OCI-LY7 (cell line): ENCODE measurements at regions not wholly inside any gene's neighbourhood (a gene's known extent, or its start where the extent isn't known, plus 50 kb on each side); places are given as distances from the start of the nearest gene placed in this dataset.

Source experiments
- EZH2phosphoT487 ChIP-seq: fragments of 200-600 bp; sonication (generic); IDR thresholded peaks from 2 replicates; pipeline ENCODE4 v1.6.1; 2018; ENCODE audit warnings: low read depth, borderline replicate concordance, mild to moderate bottlenecking, mixed run types, antibody characterized with exemption, low read length, moderate library complexity, mixed read lengths
- TF ChIP-seq, protein P1 (sequence below): fragments of 200-600 bp; sonication (generic); conservative IDR thresholded peaks from 2 replicates; pipeline ENCODE4 v1.5.1; 2014; ENCODE audit warnings: mild to moderate bottlenecking, antibody characterized with exemption, low read length, moderate library complexity, mixed read lengths

DNA sequence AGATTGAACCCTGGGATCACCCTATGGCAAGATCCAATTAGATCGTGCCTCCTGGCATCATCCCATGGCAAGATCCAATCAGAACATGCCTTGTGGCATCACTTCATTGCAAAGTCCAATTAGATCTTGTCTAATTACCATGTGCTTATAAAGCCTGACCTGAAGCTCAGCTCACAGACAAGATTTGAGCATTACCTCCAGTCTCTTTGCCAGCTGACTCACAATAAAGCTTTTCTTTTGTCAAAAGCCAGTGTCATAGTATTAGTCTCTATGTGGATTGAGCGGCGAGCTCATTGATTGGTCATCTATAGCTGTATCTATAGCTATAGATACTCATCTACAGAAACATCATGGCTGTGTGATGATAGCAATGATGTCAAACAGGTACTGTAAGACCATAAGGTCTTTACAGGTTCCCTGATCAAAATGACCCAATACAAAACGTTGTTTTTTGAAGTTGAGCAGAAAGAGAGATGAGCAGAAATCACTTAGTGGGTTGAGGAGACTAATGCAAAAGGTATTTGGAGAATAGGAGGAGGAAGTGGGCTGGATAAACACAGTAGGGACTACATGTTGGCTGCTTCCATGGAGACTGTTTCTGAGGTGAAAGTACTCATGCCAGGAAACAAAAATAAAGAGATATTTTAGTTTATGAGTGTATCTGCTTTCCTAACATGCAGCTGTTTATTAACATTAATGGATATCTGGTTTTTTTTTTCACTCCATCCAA, 545.9 kb upstream of the AMELY start:
- TF ChIP-seq, protein P1, sequence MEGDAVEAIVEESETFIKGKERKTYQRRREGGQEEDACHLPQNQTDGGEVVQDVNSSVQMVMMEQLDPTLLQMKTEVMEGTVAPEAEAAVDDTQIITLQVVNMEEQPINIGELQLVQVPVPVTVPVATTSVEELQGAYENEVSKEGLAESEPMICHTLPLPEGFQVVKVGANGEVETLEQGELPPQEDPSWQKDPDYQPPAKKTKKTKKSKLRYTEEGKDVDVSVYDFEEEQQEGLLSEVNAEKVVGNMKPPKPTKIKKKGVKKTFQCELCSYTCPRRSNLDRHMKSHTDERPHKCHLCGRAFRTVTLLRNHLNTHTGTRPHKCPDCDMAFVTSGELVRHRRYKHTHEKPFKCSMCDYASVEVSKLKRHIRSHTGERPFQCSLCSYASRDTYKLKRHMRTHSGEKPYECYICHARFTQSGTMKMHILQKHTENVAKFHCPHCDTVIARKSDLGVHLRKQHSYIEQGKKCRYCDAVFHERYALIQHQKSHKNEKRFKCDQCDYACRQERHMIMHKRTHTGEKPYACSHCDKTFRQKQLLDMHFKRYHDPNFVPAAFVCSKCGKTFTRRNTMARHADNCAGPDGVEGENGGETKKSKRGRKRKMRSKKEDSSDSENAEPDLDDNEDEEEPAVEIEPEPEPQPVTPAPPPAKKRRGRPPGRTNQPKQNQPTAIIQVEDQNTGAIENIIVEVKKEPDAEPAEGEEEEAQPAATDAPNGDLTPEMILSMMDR: no peak
- TF ChIP-seq EZH2phosphoT487: no peak
